HEK293 (cell line): ENCODE measurements at regions not wholly inside any gene's neighbourhood (a gene's known extent, or its start where the extent isn't known, plus 50 kb on each side); places are given as distances from the start of the nearest gene placed in this dataset.
A peak's percentile ranks its signal among the peaks of the same experiment; 100 is the strongest.

Experiments
- CTCF ChIA-PET: fragments of 350-600 bp; formaldehyde crosslinking; extraction: SDS; loops from one replicate; lab custom pipeline; 2021; ENCODE audit warnings: antibody characterized with exemption; lab: Yijun Ruan, JAX
- POLR2A ChIA-PET: fragments of 300-600 bp; formaldehyde crosslinking; extraction: SDS; loops from one replicate; lab custom pipeline; 2020; ENCODE audit warnings: antibody characterized with exemption, inconsistent platforms; lab: Yijun Ruan, JAX
- H3K27ac ChIP-seq: fragments of 200-500 bp; sonication (Bioruptor generic); 2 replicates; pipeline ENCODE4 v1.5.1; 2014; ENCODE audit warnings: low read depth, low read length, control low read depth, inconsistent platforms; ENCODE audit errors: extremely low read depth
- H3K36me3 ChIP-seq, 2 experiments: fragments of 200-500 bp in 1 of 2; sonication (Bioruptor generic) in 1 of 2; 1 replicate in 1 of 2; 2 replicates in 1 of 2; pipeline ENCODE4 v1.5.1; 2014 to 2017; ENCODE audit warnings: inconsistent platforms in 2 of 2, low read length in 2 of 2; ENCODE audit not compliant: control insufficient read depth in 2 of 2, insufficient read depth in 1 of 2
- H3K4me1 ChIP-seq: fragments of 200-500 bp; sonication (Bioruptor generic); 2 replicates; pipeline ENCODE4 v1.5.1; 2014; ENCODE audit warnings: mild to moderate bottlenecking, low read length, inconsistent platforms; ENCODE audit not compliant: control insufficient read depth, insufficient read depth
- H3K4me3 ChIP-seq: 2 replicates; pipeline ENCODE4 v1.5.1; 2011; ENCODE audit warnings: low read depth, mild to moderate bottlenecking, control low read depth, low read length, moderate library complexity
- H3K9me3 ChIP-seq: fragments of 200-500 bp; sonication (Bioruptor generic); 2 replicates; pipeline ENCODE4 v1.5.1; 2014; ENCODE audit warnings: low read depth, low read length, inconsistent platforms; ENCODE audit not compliant: control insufficient read depth, insufficient read depth
- ELK4 ChIP-seq: IDR thresholded peaks from 2 replicates; pipeline ENCODE4 v1.6.1; 2011; ENCODE audit warnings: mild to moderate bottlenecking, low read depth, low read length, borderline replicate concordance
- KLF16 ChIP-seq: fragments of 450-650 bp; formaldehyde crosslinking; IDR thresholded peaks from 2 replicates; pipeline ENCODE4 v1.5.1; 2017; ENCODE audit warnings: missing biosample characterization, missing genetic modification characterization
- OVOL3 ChIP-seq: fragments of 450-650 bp; formaldehyde crosslinking; IDR thresholded peaks from 2 replicates; pipeline ENCODE4 v1.5.1; 2016; ENCODE audit warnings: missing biosample characterization, missing genetic modification characterization
- TRIM28 ChIP-seq: IDR thresholded peaks from 2 replicates; pipeline ENCODE4 v1.6.1; 2011; ENCODE audit warnings: low read length, control low read depth, borderline replicate concordance
- ZBTB11 ChIP-seq: fragments of 450-650 bp; formaldehyde crosslinking; conservative IDR thresholded peaks from 2 replicates; pipeline ENCODE4 v1.5.1; 2016; ENCODE audit warnings: low read depth, missing biosample characterization, missing genetic modification characterization
- ZFHX2 ChIP-seq: fragments of 450-650 bp; formaldehyde crosslinking; conservative IDR thresholded peaks from 2 replicates; pipeline ENCODE4 v1.5.1; 2016; ENCODE audit warnings: missing biosample characterization, missing genetic modification characterization
- ZNF157 ChIP-seq: fragments of 450-650 bp; formaldehyde crosslinking; IDR thresholded peaks from 2 replicates; pipeline ENCODE4 v1.5.1; 2016; ENCODE audit warnings: missing biosample characterization, missing genetic modification characterization
- ZNF184 ChIP-seq: fragments of 450-650 bp; IDR thresholded peaks from 2 replicates; pipeline ENCODE4 v1.5.1; 2018; ENCODE audit warnings: missing biosample characterization, mild to moderate bottlenecking, missing genetic modification characterization
- ZNF280C ChIP-seq: fragments of 450-650 bp; formaldehyde crosslinking; IDR thresholded peaks from 2 replicates; pipeline ENCODE4 v1.5.1; 2016; ENCODE audit warnings: missing biosample characterization, missing genetic modification characterization
- ZNF366 ChIP-seq: fragments of 450-650 bp; formaldehyde crosslinking; conservative IDR thresholded peaks from 2 replicates; pipeline ENCODE4 v1.5.1; 2016; ENCODE audit warnings: missing biosample characterization, missing genetic modification characterization
- ZNF398 ChIP-seq: fragments of 450-650 bp; formaldehyde crosslinking; IDR thresholded peaks from 2 replicates; pipeline ENCODE4 v1.5.1; 2017; ENCODE audit warnings: missing biosample characterization, missing genetic modification characterization
- ZNF449 ChIP-seq: fragments of 450-650 bp; formaldehyde crosslinking; IDR thresholded peaks from 2 replicates; pipeline ENCODE4 v1.5.1; 2017; ENCODE audit warnings: missing biosample characterization, mild to moderate bottlenecking, missing genetic modification characterization, moderate library complexity
- ZNF530 ChIP-seq: fragments of 450-650 bp; formaldehyde crosslinking; IDR thresholded peaks from 2 replicates; pipeline ENCODE4 v1.5.1; 2016; ENCODE audit warnings: low read depth, missing biosample characterization, missing genetic modification characterization
- ZNF837 ChIP-seq: fragments of 450-650 bp; formaldehyde crosslinking; IDR thresholded peaks from 2 replicates; pipeline ENCODE4 v1.5.1; 2016; ENCODE audit warnings: missing biosample characterization, missing genetic modification characterization
- ZXDB ChIP-seq: fragments of 450-650 bp; formaldehyde crosslinking; IDR thresholded peaks from 2 replicates; pipeline ENCODE4 v1.5.1; 2016; ENCODE audit warnings: missing biosample characterization, missing genetic modification characterization

GRCh38 chr3:17840651-17841050 lies 98.2 kb upstream of the TBC1D5 start:
- POLR2A ChIA-PET, result interaction anchor here (0.8 kb wide), 1 partner anchor 98 kb away, joined by 3 read pairs; the partner anchor contains the start of gene TBC1D5
- Histone ChIP-seq H3K27ac (no peak overlapping the region), H3K4me1 (peaks cover 2% of the 10 kb centered on the region; the same call in 1 of the 2 replicates), H3K9me3 (no peaks in the 10 kb centered on the region), H3K36me3 (no peaks in the 10 kb centered on the region), H3K4me3 (no peak overlapping the region)
- no peak for TF ChIP-seq ZNF280C (tag by site-specific recombination)
- TF ChIP-seq ZXDB, result no peak
- TF ChIP-seq ZNF157, result no peak
- TF ChIP-seq ZNF398 (tag by site-specific recombination), result 0 out of 2 replicates have a peak, but pooled peaks have one; percentile 8
- CTCF ChIA-PET, result interaction anchor here (0.5 to 4.7 kb wide), 49 partner anchors 9 to 1879 kb away, joined by 3 to 72 read pairs (median 4); partner anchors contain the start of gene TBC1D5

GRCh38 chr3:17840126-17840525 lies 97.7 kb upstream of the TBC1D5 start:
- TF ChIP-seq ZNF837 (tag by site-specific recombination), result no peak
- TF ChIP-seq TRIM28, result no peak
- no peak for TF ChIP-seq ZBTB11 (tag by site-specific recombination)
- TF ChIP-seq OVOL3, result no peak
- no peak for TF ChIP-seq KLF16 (tag by site-specific recombination)
- no peak for TF ChIP-seq ZNF184
- no peak for TF ChIP-seq ZNF366 (tag by site-specific recombination)
- TF ChIP-seq ZNF530, result no peak
- no peak for TF ChIP-seq ZNF449 (tag by site-specific recombination)
- no peak for TF ChIP-seq ELK4
- TF ChIP-seq ZFHX2 (tag by site-specific recombination), result no peak
- ChIA-PET POLR2A (no interaction called here), CTCF (interaction anchor here (0.7 to 4.7 kb wide), 13 partner anchors 8 to 549 kb away, joined by 3 to 72 read pairs (median 5); no protein-coding TSS in a partner anchor)
- Histone ChIP-seq H3K27ac (no peak overlapping the region), H3K9me3 (no peaks in the 10 kb centered on the region), H3K36me3 (no peaks in the 10 kb centered on the region), H3K4me1 (peaks cover 2% of the 10 kb centered on the region; the same call in 1 of the 2 replicates), H3K4me3 (no peak overlapping the region)
